GM21723 (cell line): ENCODE measurements at regions not wholly inside any gene's neighbourhood (a gene's known extent, or its start where the extent isn't known, plus 50 kb on each side); places are given as distances from the start of the nearest gene placed in this dataset.
"Not testable (repeated sequence)": the region's sequence is repeated elsewhere in the genome, so short reads cannot be mapped to it uniquely, and the experiment has no call there.

Source experiments
- ATAC-seq: cut with Tn5 transposase; IDR thresholded peaks from one replicate; pipeline ENCODE4 v1.9.1; 2021; ENCODE audit warnings: mild to moderate bottlenecking, moderate library complexity; ENCODE audit not compliant: unreplicated experiment

DNA sequence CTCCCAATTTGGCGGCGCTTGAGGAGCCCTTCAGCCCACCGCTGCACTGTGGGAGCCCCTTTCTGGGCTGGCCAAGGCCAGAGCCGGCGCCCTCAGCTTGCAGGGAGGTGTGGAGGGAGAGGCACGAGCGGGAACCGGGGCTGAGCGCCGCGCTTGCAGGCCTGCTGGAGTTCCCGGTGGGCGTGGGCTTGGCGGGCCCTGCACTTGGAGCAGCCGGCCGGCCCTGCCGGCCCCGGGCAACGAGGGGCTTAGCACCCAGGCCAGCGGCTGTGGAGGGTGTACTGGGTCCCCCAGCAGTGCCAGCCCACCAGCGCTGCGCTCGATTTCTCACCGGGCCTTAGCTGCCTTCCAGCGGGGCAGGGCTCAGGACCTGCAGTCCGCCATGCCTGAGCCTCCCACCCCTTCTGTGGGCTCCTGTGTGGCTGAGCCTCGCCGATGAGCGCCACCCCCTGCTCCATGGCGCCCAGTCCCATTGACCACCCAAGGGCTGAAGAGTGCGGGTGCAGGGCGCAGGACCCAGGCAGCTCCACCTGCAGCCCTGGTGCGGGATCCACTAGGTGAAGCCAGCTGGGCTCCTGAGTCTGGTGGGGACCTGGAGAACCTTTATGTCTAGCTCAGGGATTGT is 815.4 kb upstream of the B3GALT2 start:
- ATAC-seq = not testable (repeated sequence)

GRCh38 chr1:193988885-193989284 is 802.5 kb upstream of the B3GALT2 start:
- ATAC-seq = no peak

GRCh38 chr1:193979219-193979618 is 792.8 kb upstream of the B3GALT2 start:
- no peak for ATAC-seq

- ATAC-seq = no peak
These were observed 787.9 kb upstream of the B3GALT2 start for GRCh38 chr1:193974286-193974798.

- ATAC-seq = no peak
These were observed 787.0 kb upstream of the B3GALT2 start for GRCh38 chr1:193973428-193973827.

- ATAC-seq = no peak
These were observed 785.2 kb upstream of the B3GALT2 start for GRCh38 chr1:193971595-193971994.

- ATAC-seq = no peak
These were observed 774.1 kb upstream of the B3GALT2 start for GRCh38 chr1:193960499-193960898.

GRCh38 chr1:193960040-193960439 is 773.6 kb upstream of the B3GALT2 start:
- no peak for ATAC-seq

DNA sequence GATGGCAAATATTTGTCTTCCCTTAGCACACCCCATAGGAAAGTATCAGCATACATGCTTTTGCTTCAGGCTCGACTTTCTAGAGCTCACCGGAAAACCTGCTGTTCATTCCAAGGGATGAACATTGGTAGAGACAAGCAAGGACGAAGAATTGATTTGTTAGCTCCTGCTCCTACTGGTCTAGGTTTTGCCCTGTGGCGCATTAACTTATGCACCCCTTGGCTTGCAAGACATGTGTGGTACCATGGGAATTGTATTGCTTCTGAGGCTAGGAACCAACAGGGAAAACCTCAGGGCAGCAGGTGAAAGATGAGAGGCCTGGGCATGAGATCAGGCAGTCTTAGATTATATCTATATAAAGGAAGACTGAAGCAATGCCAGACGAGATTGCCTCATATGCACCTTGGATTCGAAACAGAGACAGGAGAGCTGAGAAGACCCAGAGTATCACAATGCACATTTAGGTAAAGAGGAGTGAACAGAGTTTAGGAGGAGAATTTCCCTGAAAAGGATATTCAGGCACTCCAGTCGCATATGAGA is 771.2 kb upstream of the B3GALT2 start:
- no peak for ATAC-seq

GRCh38 chr1:193952778-193953374 is 766.5 kb upstream of the B3GALT2 start:
- no peak for ATAC-seq

DNA sequence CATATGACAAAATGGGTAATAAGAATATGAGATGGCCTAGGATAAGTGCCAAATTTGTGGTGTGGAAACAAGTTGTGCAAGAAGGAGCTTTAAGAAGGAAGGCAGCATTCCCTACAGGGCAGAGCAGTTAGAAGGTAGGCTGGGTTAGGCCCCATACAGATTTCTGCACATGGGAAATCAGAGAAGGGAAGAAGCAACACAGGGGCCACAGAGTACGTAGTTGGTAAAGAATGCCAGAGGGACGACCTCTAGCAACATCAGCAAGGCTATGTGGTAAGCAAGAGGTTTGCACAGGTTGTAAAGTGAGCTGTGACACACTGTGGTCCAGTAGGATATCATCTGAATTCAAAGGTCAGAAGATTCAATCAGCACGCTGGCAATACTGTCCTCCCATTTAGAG is 765.6 kb upstream of the B3GALT2 start:
- no peak for ATAC-seq

DNA sequence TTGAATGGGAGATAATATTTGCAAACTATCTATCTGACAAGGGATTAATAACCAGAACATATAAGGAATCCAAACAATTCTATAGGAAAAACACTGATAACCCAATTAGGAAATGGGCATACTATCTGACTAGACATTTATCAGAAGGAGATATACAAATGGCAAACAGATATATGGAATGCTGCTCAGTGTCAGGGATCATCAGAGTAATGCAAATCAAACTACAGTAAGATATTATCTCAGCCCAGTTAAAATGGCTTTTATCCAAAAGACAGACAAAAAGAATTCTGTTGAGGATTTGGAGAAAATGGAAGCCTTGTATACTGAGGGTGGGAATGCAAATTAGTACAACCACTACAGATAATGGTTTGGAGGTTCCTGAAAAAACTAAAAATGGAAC is 758.0 kb upstream of the B3GALT2 start:
- ATAC-seq = no peak

GRCh38 chr1:193940176-193940575 is 753.8 kb upstream of the B3GALT2 start:
- ATAC-seq = no peak

DNA sequence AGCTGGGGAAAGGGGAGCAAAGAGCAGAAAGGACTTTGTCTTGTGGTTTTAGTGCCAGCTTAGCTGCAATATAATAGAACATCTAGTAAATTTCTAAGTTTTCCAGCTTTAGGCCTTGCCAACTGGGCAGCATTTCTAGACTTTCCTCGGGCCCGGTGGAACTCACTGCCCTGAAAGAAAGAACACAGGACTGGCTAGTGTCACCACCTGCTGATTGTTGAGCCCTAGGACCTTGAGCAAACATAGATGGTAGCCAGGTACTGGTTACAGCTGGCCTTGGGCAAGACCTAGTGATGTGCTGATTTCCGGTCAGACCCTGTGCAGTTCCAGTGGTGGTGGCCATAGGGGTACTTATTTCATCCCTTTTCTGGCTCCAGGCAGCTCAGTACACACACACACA is 753.2 kb upstream of the B3GALT2 start:
- ATAC-seq = no peak

- ATAC-seq = no peak
These were observed 750.9 kb upstream of the B3GALT2 start for GRCh38 chr1:193937308-193937707.

DNA sequence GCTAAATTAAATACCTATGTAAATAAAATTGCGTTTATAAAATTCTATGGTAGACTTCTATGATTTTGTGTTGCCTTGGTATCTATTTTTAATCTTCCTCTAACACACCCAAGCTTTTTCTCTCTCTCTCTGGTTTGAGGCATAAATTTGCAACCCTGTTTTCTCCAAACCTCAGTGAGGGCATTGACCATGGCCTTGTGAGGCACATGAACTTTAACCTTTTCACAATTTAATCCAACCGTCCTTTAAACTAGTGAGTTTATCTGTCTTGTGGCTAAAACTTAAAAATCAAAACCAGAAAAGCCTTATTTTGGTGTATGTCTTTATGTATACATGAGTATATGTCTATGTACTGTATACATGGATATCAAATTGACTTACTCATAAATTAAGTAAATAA is 746.6 kb upstream of the B3GALT2 start:
- no peak for ATAC-seq

DNA sequence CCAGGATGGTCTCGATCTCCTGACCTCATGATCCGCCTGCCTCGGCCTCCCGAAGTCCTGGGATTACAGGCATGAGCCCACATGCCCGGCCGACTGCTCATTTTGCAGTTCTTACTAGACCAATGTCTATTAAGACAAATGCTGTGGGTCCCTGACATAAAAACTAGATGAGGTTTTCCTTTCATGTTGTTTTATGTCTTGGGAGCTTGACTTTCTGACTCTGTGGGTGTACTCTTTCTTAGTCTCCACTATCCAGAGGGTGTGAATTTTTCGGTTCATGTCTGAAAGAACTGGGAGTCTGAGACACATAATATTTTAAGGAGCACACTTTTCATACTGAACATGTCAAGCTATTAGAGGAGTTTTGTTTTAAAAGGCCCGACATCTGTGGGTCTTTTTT is 744.9 kb upstream of the B3GALT2 start:
- ATAC-seq = no peak

- no peak for ATAC-seq
These were observed 743.1 kb upstream of the B3GALT2 start for GRCh38 chr1:193929374-193930033.

DNA sequence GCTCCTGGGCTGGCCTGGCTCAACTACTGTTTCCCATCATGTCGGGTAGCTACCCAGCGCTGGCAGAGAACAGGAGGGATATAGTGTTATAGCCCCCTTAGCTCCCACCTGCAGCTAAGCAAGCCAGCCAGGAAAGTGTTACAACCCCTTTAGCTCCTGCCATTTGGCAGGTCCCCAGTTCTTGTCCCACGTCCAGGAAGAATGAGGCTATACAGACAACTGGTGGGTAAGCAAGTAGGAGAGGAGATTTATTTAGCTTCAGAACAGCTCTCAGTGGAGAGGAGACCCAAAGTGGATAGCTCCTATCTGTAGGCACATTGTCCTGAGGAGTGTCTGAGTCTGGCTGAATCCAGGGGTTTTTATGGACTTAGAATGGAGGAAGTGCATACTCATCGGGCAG is 741.1 kb upstream of the B3GALT2 start:
- no peak for ATAC-seq

- ATAC-seq = no peak
These were observed 740.5 kb upstream of the B3GALT2 start for GRCh38 chr1:193926956-193927355.

DNA sequence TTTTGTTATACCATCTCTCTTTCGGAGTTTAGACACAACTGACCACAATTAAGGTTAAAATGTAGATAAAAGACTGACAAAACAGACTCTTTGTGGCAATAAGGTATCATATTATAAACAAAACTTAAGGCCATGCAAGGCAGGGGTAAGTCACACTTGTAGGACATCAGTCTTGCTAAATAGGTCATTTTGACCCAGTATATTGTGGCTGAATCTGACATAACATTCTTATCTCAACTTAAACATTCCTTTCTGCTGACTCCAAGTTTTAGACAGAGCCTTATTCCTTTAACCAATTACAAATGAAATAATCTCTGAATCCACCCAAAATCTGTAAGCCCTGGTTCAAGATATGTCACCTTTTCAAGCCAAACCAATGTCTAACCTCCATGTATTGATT is 733.4 kb upstream of the B3GALT2 start:
- ATAC-seq = no peak

DNA sequence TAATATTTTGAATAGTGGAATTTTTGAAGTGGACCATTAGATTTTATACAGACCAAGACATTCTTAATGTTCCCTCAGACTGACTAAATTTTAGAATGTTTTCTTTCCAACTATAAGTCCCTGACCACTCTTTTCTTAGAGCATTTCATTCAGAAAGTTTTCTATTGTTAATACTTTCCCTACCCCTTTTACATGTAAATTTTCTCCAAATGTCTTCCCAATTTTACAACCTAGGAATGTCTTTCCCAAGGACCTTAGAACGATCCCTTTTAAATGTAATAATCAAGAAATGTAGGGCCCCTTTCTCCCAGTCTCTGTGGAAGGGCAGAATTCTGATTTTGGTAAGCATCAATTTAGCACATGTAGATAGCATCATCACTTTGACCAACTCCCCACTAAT is 730.0 kb upstream of the B3GALT2 start:
- no peak for ATAC-seq
